ENCODE measurements at regions not wholly inside any gene's neighbourhood (a gene's known extent, or its start where the extent isn't known, plus 50 kb on each side); places are given as distances from the start of the nearest gene placed in this dataset.

DNA sequence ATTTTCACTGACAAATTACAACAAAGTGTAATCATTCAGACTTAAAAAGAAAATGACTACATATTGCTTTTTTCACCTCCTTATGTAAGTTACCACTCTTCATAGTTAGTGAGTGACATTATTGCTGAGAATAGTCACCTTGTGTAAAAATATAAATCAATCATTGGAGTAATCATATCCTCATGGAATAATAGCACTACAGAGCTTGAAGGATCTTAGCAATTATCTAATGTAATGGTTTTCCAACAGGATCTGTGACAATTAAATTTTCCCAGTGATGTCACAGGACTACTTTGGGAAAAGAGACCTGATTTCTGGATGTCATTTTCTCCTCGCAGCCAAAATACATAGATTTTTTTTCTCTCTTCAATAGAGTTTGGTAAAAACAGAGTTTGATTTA, 833.0 kb upstream of the PCDH9 start:
- TF ChIP-seq, protein P1, sequence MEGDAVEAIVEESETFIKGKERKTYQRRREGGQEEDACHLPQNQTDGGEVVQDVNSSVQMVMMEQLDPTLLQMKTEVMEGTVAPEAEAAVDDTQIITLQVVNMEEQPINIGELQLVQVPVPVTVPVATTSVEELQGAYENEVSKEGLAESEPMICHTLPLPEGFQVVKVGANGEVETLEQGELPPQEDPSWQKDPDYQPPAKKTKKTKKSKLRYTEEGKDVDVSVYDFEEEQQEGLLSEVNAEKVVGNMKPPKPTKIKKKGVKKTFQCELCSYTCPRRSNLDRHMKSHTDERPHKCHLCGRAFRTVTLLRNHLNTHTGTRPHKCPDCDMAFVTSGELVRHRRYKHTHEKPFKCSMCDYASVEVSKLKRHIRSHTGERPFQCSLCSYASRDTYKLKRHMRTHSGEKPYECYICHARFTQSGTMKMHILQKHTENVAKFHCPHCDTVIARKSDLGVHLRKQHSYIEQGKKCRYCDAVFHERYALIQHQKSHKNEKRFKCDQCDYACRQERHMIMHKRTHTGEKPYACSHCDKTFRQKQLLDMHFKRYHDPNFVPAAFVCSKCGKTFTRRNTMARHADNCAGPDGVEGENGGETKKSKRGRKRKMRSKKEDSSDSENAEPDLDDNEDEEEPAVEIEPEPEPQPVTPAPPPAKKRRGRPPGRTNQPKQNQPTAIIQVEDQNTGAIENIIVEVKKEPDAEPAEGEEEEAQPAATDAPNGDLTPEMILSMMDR (IDR thresholded peaks at IDR 0.05) = no peak
- DNase-seq (no peak), ATAC-seq (no peak)
- ChIA-PET CTCF (no interaction called here), POLR2A (no interaction called here)
- H3K27me3 Mint-ChIP-seq = no peaks in the 10 kb centered on the region
- intact Hi-C loops (cut with micrococcal nuclease) = no loop called here
- no peak overlapping the region for H3K27ac Mint-ChIP-seq
- no peaks in the 10 kb centered on the region for H3K9me3 Mint-ChIP-seq
- H3K4me1 Mint-ChIP-seq (ENCODE audit: low read depth) = no peaks in the 10 kb centered on the region
- no peaks in the 10 kb centered on the region for H3K36me3 Mint-ChIP-seq (ENCODE audit: low read depth)
- H3K4me3 Mint-ChIP-seq = no peak overlapping the region

DNA sequence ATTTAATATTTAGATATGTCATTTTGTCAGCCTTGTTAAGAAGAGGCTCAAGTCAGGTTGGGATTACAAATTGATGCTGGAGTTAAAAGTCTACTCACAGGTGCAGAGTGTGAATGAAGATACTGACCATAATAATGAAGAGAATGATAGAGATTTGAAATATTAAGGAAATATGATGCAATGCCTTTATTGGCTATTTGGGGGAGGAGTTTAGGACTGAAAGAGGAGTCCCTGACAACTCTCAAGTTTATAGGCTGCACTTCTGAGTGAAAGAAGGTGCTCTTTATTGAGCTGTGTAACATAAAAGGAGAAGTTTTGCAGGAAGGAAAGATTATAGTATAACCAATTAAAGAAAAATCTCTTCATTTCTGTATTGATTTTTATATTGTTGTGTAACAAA, 827.7 kb upstream of the PCDH9 start:
- no peak for ATAC-seq
- Mint-ChIP-seq H3K27me3 (no peaks in the 10 kb centered on the region), H3K9me3 (no peaks in the 10 kb centered on the region), H3K27ac (no peak overlapping the region), H3K4me1 (ENCODE audit: low read depth) (no peaks in the 10 kb centered on the region), H3K4me3 (no peak overlapping the region), H3K36me3 (ENCODE audit: low read depth) (no peaks in the 10 kb centered on the region)
- TF ChIP-seq, protein P1 (IDR thresholded peaks at IDR 0.05) = no peak
- POLR2A ChIA-PET = no interaction called here
- no peak for DNase-seq
- CTCF ChIA-PET = no interaction called here
- intact Hi-C loops (cut with micrococcal nuclease) = no loop called here

DNA sequence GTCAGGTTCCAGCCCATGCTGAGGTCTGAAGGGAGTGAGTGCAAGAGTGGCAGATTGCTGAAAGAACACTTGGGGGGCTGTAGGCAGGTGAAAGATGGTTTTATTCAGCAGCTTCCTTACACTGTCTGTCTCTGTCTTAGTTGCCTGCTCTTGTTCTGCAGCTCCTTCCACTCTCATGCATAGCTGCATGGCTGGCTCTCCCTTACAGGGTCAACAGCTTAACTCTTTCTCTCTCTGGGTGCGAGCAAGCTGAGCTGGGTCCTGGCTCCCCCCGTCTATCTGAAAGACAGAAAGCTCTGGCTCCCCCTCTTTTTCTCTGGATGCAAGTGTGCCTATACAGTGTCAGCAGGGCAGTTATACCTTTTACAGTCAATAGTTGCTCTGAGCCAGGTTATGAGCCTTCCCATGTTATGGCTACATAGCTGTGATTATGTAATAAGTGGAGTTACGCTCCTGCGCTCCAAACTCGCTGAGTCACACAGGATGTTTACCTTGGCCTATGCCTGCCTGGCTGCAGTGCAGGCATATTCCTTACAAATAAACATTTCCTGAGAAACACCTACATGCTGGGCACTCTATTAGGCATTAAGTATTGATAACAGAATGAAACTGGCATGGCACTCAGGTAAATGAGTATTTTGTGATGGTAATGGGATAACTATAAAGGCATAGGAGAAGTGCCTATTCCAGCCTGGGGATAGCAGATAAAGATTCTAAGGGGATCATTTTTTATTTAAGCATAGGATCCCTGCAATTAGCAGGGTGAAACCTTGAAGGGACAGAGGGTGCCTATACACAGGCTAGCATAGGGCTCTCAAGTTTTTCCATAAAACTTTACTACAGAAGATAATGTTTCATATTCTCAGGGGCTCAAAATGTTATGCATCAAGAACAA, 826.9 kb upstream of the PCDH9 start:
- TF ChIP-seq, protein P1 (IDR thresholded peaks at IDR 0.05) = no peak
- ChIA-PET POLR2A (interaction anchor here (0.6 kb wide), 1 partner anchor 144 kb away, joined by 3 read pairs; no protein-coding TSS in a partner anchor), CTCF (no interaction called here)
- DNase-seq (no peak), ATAC-seq (no peak)
- H3K4me3 Mint-ChIP-seq = no peak overlapping the region
- H3K27me3 Mint-ChIP-seq = no peaks in the 10 kb centered on the region
- no peaks in the 10 kb centered on the region for H3K4me1 Mint-ChIP-seq (ENCODE audit: low read depth)
- no peaks in the 10 kb centered on the region for H3K9me3 Mint-ChIP-seq
- no peak overlapping the region for H3K27ac Mint-ChIP-seq
- intact Hi-C loops (cut with micrococcal nuclease) = no loop called here
- H3K36me3 Mint-ChIP-seq (ENCODE audit: low read depth) = no peaks in the 10 kb centered on the region

DNA sequence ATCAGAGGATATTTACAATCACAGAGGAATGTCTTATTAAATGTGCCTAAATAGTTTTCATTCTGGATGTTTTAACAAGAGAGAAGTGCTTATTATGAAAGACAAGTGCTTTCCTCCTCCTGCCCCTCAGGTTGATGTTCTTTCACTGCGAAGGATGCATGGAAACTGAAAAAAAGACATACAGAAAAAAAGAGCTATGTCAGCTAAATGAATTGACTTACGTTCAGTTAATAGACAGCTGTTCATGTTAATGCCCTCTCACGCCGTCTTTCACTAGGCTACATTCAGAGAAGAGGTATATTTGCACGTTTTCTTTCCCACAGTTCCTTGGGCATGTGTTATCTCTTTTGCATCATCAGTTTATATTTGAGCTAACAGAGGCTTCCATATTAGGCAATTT, 821.8 kb upstream of the PCDH9 start:
- H3K9me3 Mint-ChIP-seq = peaks cover 1% of the 10 kb centered on the region
- ATAC-seq (no peak), DNase-seq (no peak)
- H3K36me3 Mint-ChIP-seq (ENCODE audit: low read depth) = no peaks in the 10 kb centered on the region
- ChIA-PET POLR2A (no interaction called here), CTCF (no interaction called here)
- no peaks in the 10 kb centered on the region for H3K4me1 Mint-ChIP-seq (ENCODE audit: low read depth)
- intact Hi-C loops (cut with micrococcal nuclease) = no loop called here
- no peak overlapping the region for H3K4me3 Mint-ChIP-seq
- TF ChIP-seq, protein P1 (IDR thresholded peaks at IDR 0.05) = no peak
- H3K27ac Mint-ChIP-seq = no peak overlapping the region
- H3K27me3 Mint-ChIP-seq = no peaks in the 10 kb centered on the region

DNA sequence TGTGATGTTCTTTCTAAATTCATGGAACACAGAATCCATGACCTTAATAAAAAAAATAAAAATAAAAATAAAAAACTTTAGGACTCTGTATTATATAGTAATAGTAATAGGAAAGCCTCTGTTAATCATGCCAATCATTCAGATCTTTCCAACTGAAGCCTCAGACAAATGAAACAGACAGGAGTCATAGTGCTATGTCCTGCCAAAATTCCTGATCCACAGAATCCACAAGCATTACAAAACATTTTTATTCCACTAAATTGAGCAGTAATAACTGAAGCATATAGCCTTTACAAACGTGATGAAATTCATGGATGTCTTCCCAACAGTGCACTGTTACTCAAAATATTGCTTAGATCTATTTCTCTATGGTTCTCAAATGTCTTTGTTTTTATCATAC, 820.6 kb upstream of the PCDH9 start:
- Mint-ChIP-seq H3K4me3 (no peak overlapping the region), H3K4me1 (ENCODE audit: low read depth) (no peaks in the 10 kb centered on the region), H3K36me3 (ENCODE audit: low read depth) (no peaks in the 10 kb centered on the region), H3K9me3 (peaks cover 3% of the 10 kb centered on the region), H3K27me3 (no peaks in the 10 kb centered on the region), H3K27ac (no peak overlapping the region)
- intact Hi-C loops (cut with micrococcal nuclease) = no loop called here
- POLR2A ChIA-PET = no interaction called here
- ATAC-seq (no peak), DNase-seq (no peak)
- CTCF ChIA-PET = no interaction called here
- TF ChIP-seq, protein P1 (IDR thresholded peaks at IDR 0.05) = no peak

Data from activated CD8-positive, alpha-beta T cell treated with anti-CD3 and anti-CD28 coated beads for 36 hours (primary cell).